Endodermal cell (in vitro differentiated cells): ENCODE measurements at regions not wholly inside any gene's neighbourhood (a gene's known extent, or its start where the extent isn't known, plus 50 kb on each side); places are given as distances from the start of the nearest gene placed in this dataset.

Source experiments
- DNase-seq: peaks from one replicate; pipeline ENCODE4 v3.0.0-alpha.2; 2017
- H3K27ac ChIP-seq: 2 replicates; pipeline ENCODE4 v1.5.1; 2013; ENCODE audit warnings: mild to moderate bottlenecking, low read depth, low read length, moderate library complexity
- H3K27me3 ChIP-seq: 2 replicates; pipeline ENCODE4 v1.6.1; 2013; ENCODE audit warnings: mild to moderate bottlenecking, low read length, moderate library complexity; ENCODE audit not compliant: insufficient read depth, control insufficient read depth, poor library complexity, severe bottlenecking
- H3K36me3 ChIP-seq: 2 replicates; pipeline ENCODE4 v1.7.0; 2013; ENCODE audit warnings: mild to moderate bottlenecking, low read length, moderate library complexity; ENCODE audit not compliant: control insufficient read depth, insufficient read depth
- H3K4me1 ChIP-seq: one replicate; pipeline ENCODE4 v1.7.0; 2013; ENCODE audit warnings: low read length; ENCODE audit not compliant: control insufficient read depth, insufficient read depth
- H3K4me3 ChIP-seq: 2 replicates; pipeline ENCODE4 v1.5.1; 2013; ENCODE audit warnings: mild to moderate bottlenecking, low read length, moderate library complexity
- H3K9ac ChIP-seq: 2 replicates; pipeline ENCODE4 v1.6.1; 2013; ENCODE audit warnings: mild to moderate bottlenecking, low read length, moderate library complexity; ENCODE audit not compliant: poor library complexity, severe bottlenecking; ENCODE audit errors: extremely low read depth
- H3K9me3 ChIP-seq: 2 replicates; pipeline ENCODE4 v1.6.1; 2013; ENCODE audit warnings: mild to moderate bottlenecking, low read length, moderate library complexity; ENCODE audit not compliant: control insufficient read depth
- H3K27ac Mint-ChIP-seq: 2 replicates; pipeline ENCODE4 v1.8.0; 2020; ENCODE audit warnings: mixed read lengths
- H3K27me3 Mint-ChIP-seq: 2 replicates; pipeline ENCODE4 v1.8.0; 2021; ENCODE audit warnings: mild to moderate bottlenecking, mixed read lengths; ENCODE audit not compliant: insufficient read depth
- H3K36me3 Mint-ChIP-seq: 2 replicates; pipeline ENCODE4 v1.8.0; 2020; ENCODE audit warnings: low read depth, mixed read lengths
- H3K4me1 Mint-ChIP-seq: 2 replicates; pipeline ENCODE4 v1.8.0; 2020; ENCODE audit warnings: mixed read lengths
- H3K4me3 Mint-ChIP-seq: 2 replicates; pipeline ENCODE4 v1.8.0; 2020; ENCODE audit warnings: mild to moderate bottlenecking, moderate library complexity, mixed read lengths
- H3K9me3 Mint-ChIP-seq: 2 replicates; pipeline ENCODE4 v1.8.0; 2020; ENCODE audit warnings: mild to moderate bottlenecking, mixed read lengths
- WGBS, 2 experiments: methylation state at CpG; one replicate each; pipeline versions ENCODE4 v1.1.5 to v1.1.7; 2013; ENCODE audit warnings: missing lambda C conversion rate in 2 of 2, mixed read lengths in 1 of 2; ENCODE audit not compliant: insufficient coverage in 1 of 2, insufficient read length in 1 of 2; 5-methylcytosine and 5-hydroxymethylcytosine counted together
- TF ChIP-seq, protein P1 (sequence below): fragments of 200-600 bp; sonication (generic); conservative IDR thresholded peaks from 2 replicates; pipeline ENCODE4 v1.5.0; 2021; ENCODE audit warnings: antibody characterized with exemption, mild to moderate bottlenecking

DNA sequence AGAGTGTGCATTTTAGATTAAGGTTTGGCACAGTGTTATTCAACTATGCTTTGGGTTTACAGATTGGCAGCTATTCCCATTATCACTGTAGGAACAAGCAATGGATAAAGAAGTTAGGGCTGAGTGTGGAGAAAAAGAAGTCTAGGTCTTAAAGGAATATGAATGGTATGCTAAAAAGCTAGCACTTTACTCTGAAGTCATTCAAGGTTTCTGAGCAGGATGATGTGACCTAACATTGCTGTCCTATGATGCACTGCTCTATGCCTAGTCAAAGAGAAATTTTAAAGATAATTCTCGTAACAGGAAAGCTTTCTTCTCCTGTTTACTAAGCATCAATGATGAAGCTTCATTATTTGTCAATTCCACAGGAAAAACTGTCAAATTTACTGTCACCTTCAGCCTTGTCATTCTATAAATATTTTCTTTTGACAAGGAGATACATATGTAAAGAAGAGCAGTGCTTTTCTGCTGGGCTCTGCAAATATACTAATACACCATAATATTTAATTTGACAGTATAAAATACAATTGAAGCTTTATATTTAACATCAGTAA lies 476.1 kb upstream of the PTPRD start:
- WGBS, 2 experiments: 86% methylated on average over 1 of the region's 1 CpG; no CpG with 5 or more reads in 1 of the 2 experiments
- Histone ChIP-seq H3K9me3 (no peaks in the 10 kb centered on the region), H3K27me3 (no peaks in the 10 kb centered on the region), H3K9ac (no peak overlapping the region), H3K4me3 (no peak overlapping the region), H3K4me1 (no peaks in the 10 kb centered on the region), H3K36me3 (no peaks in the 10 kb centered on the region), H3K27ac (no peak overlapping the region)
- no peaks in the 10 kb centered on the region for H3K27me3 Mint-ChIP-seq
- no peak overlapping the region for H3K4me3 Mint-ChIP-seq
- no peaks in the 10 kb centered on the region for H3K4me1 Mint-ChIP-seq
- no peak for DNase-seq
- TF ChIP-seq, protein P1, sequence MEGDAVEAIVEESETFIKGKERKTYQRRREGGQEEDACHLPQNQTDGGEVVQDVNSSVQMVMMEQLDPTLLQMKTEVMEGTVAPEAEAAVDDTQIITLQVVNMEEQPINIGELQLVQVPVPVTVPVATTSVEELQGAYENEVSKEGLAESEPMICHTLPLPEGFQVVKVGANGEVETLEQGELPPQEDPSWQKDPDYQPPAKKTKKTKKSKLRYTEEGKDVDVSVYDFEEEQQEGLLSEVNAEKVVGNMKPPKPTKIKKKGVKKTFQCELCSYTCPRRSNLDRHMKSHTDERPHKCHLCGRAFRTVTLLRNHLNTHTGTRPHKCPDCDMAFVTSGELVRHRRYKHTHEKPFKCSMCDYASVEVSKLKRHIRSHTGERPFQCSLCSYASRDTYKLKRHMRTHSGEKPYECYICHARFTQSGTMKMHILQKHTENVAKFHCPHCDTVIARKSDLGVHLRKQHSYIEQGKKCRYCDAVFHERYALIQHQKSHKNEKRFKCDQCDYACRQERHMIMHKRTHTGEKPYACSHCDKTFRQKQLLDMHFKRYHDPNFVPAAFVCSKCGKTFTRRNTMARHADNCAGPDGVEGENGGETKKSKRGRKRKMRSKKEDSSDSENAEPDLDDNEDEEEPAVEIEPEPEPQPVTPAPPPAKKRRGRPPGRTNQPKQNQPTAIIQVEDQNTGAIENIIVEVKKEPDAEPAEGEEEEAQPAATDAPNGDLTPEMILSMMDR: no peak
- no peaks in the 10 kb centered on the region for H3K36me3 Mint-ChIP-seq
- no peaks in the 10 kb centered on the region for H3K9me3 Mint-ChIP-seq
- no peak overlapping the region for H3K27ac Mint-ChIP-seq

DNA sequence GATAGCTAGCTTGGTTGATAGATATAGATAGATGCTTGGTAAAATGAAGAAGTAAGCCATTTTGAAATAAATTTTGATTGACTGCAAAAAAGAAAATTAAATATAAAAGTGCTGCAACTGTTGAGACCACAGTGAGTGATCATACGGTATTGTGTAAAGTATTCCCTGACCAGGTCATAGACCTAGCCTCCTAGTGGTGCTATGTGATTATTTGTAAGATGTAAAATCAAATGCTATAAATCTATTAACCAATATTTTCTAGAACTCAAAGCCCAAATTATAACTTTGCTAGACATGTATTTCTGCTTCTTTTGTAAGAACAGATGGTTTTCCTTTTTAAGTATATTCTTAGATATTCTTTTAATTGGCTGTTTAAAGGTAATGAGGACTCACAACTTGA lies 480.2 kb upstream of the PTPRD start:
- Histone ChIP-seq H3K27ac (no peak overlapping the region), H3K9ac (no peak overlapping the region), H3K4me3 (no peak overlapping the region), H3K9me3 (no peaks in the 10 kb centered on the region), H3K27me3 (no peaks in the 10 kb centered on the region), H3K4me1 (no peaks in the 10 kb centered on the region), H3K36me3 (no peaks in the 10 kb centered on the region)
- Mint-ChIP-seq H3K27ac (no peak overlapping the region), H3K4me1 (no peaks in the 10 kb centered on the region), H3K4me3 (no peak overlapping the region), H3K36me3 (no peaks in the 10 kb centered on the region), H3K27me3 (no peaks in the 10 kb centered on the region), H3K9me3 (no peaks in the 10 kb centered on the region)
- 80 to 100% methylated on average over 1 of the region's 1 CpG for WGBS, 2 experiments
- DNase-seq: no peak
- TF ChIP-seq, protein P1: peak; percentile 63

DNA sequence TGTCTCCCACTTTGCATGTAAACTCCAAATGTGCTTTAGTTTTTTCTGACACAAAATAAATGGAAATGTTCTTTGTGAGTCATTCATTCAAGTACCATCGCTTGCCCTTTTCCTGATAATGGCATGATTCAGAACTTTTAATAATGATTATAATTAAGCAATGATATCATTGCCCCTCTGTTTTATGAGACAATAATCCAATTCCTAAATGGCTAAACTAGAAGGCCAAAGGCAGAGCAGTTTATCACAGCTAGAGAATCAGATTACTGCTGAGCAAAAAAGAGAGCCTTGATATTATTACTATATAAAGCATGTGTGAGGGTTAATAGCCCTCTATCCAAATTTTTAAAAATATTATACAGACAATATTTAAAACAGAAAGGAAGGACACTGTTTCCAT lies 484.2 kb upstream of the PTPRD start:
- H3K27me3 Mint-ChIP-seq: no peaks in the 10 kb centered on the region
- Histone ChIP-seq H3K9me3 (no peaks in the 10 kb centered on the region), H3K4me3 (no peak overlapping the region), H3K9ac (no peak overlapping the region), H3K36me3 (no peaks in the 10 kb centered on the region), H3K4me1 (no peaks in the 10 kb centered on the region), H3K27ac (no peak overlapping the region), H3K27me3 (no peaks in the 10 kb centered on the region)
- TF ChIP-seq, protein P1: no peak
- DNase-seq: no peak
- no peak overlapping the region for H3K27ac Mint-ChIP-seq
- H3K36me3 Mint-ChIP-seq: no peaks in the 10 kb centered on the region
- H3K4me1 Mint-ChIP-seq: no peaks in the 10 kb centered on the region
- WGBS, 2 experiments: 91% methylated on average over 1 of the region's 1 CpG; no CpG with 5 or more reads in 1 of the 2 experiments
- H3K9me3 Mint-ChIP-seq: no peaks in the 10 kb centered on the region
- H3K4me3 Mint-ChIP-seq: no peak overlapping the region
